ENCODE measurements at regions not wholly inside any gene's neighbourhood (a gene's known extent, or its start where the extent isn't known, plus 50 kb on each side); places are given as distances from the start of the nearest gene placed in this dataset.

DNA sequence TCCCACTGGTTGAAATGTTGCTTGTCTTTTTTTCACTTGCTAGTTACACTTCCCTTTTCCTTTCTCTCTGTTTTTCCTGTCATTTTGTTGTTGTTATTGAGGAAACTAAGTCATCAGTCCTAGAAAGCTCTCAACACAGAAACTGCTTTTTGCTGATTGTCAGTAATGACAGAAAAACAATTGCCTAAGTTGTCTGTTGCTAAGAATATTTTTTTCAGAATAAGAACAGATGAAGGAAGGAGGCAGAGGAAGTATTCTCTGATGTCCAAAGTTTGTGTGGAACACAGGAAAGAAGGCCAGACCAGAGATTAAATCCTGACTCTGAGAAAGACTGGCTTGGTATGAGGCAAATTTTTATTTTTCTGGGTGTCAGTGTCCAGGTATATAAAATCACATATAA is 163.3 kb downstream of the CASP12 start:
- Histone ChIP-seq H3K9me2 (replicated peaks; ENCODE audit: insufficient read depth, low read length) (no peaks in the 10 kb centered on the region), H3F3A (ENCODE audit: insufficient read depth, low read length) (no peaks in the 10 kb centered on the region), H2AFZ (ENCODE audit: low read length) (no peak overlapping the region), H4K20me1 (ENCODE audit: insufficient read depth, low read length) (no peaks in the 10 kb centered on the region), H3K4me2 (ENCODE audit: low read depth, low read length) (no peak overlapping the region), H3K79me2 (ENCODE audit: low read length) (no peaks in the 10 kb centered on the region), H3K9ac (ENCODE audit: low read length) (no peak overlapping the region), H3K4me3 (ENCODE audit: low read length) (no peak overlapping the region), H3K27ac (ENCODE audit: low read length) (no peak overlapping the region), H3K4me1 (ENCODE audit: low read length) (no peaks in the 10 kb centered on the region), H3K27me3 (replicated peaks; ENCODE audit: insufficient read depth, low read length) (no peaks in the 10 kb centered on the region), H3K9me3 (replicated peaks; ENCODE audit: insufficient read depth, low read length) (no peaks in the 10 kb centered on the region), H3K36me3 (replicated peaks; ENCODE audit: insufficient read depth, low read length) (no peaks in the 10 kb centered on the region)
- TF ChIP-seq CTCF (IDR thresholded peaks at IDR 0.05; ENCODE audit: low read length) (no peak), EZH2phosphoT487 (IDR thresholded peaks at IDR 0.05; ENCODE audit: low read length) (no peak), EZH2 (optimal IDR thresholded peaks at IDR 0.05; ENCODE audit: low read depth, low read length) (no peak)
- DNase-seq: no peak

DNA sequence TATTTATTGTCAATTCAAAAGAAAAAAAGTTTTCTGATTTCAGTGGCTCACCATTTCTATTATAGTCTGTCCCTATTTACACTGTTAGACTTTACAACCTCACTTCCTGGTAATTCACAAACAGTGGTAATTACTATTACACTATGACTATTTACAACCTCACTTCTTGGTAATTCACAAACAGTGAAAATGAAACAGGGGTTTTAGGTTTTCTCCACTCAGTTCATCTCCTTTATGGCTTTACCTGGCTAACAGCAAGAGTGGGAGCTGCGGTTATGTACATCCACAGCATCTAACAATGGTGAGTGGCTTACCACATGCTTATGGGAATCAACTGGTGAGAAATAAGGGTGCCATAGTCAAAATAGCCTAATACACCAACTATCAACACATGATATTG is 166.4 kb downstream of the CASP12 start:
- H3K27ac ChIP-seq (ENCODE audit: low read length): no peak overlapping the region
- no peaks in the 10 kb centered on the region for H3K79me2 ChIP-seq (ENCODE audit: low read length)
- no peaks in the 10 kb centered on the region for H3K27me3 ChIP-seq (replicated peaks; ENCODE audit: insufficient read depth, low read length)
- no peak overlapping the region for H3K4me3 ChIP-seq (ENCODE audit: low read length)
- TF ChIP-seq EZH2phosphoT487 (IDR thresholded peaks at IDR 0.05; ENCODE audit: low read length) (no peak), CTCF (IDR thresholded peaks at IDR 0.05; ENCODE audit: low read length) (no peak)
- no peaks in the 10 kb centered on the region for H3K9me3 ChIP-seq (replicated peaks; ENCODE audit: insufficient read depth, low read length)
- no peak overlapping the region for H3K4me2 ChIP-seq (ENCODE audit: low read depth, low read length)
- H2AFZ ChIP-seq (ENCODE audit: low read length): no peak overlapping the region
- H4K20me1 ChIP-seq (ENCODE audit: insufficient read depth, low read length): no peaks in the 10 kb centered on the region
- H3K9me2 ChIP-seq (replicated peaks; ENCODE audit: insufficient read depth, low read length): no peaks in the 10 kb centered on the region
- no peaks in the 10 kb centered on the region for H3F3A ChIP-seq (ENCODE audit: insufficient read depth, low read length)
- no peak overlapping the region for H3K9ac ChIP-seq (ENCODE audit: low read length)
- H3K36me3 ChIP-seq (replicated peaks; ENCODE audit: insufficient read depth, low read length): no peaks in the 10 kb centered on the region
- no peak for DNase-seq
- H3K4me1 ChIP-seq (ENCODE audit: low read length): 0 out of 2 replicates have a peak, but pooled peaks cover 3% of the 10 kb centered on the region

DNA sequence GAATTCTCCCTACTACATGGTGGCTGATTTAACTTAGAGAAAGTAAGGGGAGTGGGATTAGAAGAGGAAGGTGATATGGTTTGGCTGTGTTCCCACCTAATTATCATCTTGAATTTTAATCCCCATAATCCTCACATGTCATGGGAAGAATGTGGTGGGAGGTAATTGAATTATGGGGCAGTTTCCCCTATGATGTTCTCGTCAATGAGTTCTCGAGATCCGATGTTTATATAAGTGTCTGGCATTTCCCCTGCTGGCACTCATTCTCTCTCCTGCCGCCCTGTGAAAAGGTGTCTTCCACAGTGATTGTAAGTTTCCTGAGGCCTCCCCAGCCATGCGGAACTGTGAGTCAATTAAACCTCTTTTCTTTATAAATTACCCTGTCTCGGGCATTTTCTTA is 169.3 kb downstream of the CASP12 start:
- Histone ChIP-seq H3K9me2 (replicated peaks; ENCODE audit: insufficient read depth, low read length) (no peaks in the 10 kb centered on the region), H3K27ac (ENCODE audit: low read length) (no peak overlapping the region), H3K27me3 (replicated peaks; ENCODE audit: insufficient read depth, low read length) (no peaks in the 10 kb centered on the region), H3F3A (ENCODE audit: insufficient read depth, low read length) (no peaks in the 10 kb centered on the region), H3K36me3 (replicated peaks; ENCODE audit: insufficient read depth, low read length) (no peaks in the 10 kb centered on the region), H3K4me2 (ENCODE audit: low read depth, low read length) (no peak overlapping the region), H3K9ac (ENCODE audit: low read length) (no peak overlapping the region), H3K4me3 (ENCODE audit: low read length) (no peak overlapping the region), H3K4me1 (ENCODE audit: low read length) (0 out of 2 replicates have a peak, but pooled peaks cover 3% of the 10 kb centered on the region), H3K9me3 (replicated peaks; ENCODE audit: insufficient read depth, low read length) (no peaks in the 10 kb centered on the region), H3K79me2 (ENCODE audit: low read length) (no peaks in the 10 kb centered on the region), H2AFZ (ENCODE audit: low read length) (no peak overlapping the region), H4K20me1 (ENCODE audit: insufficient read depth, low read length) (no peaks in the 10 kb centered on the region)
- DNase-seq: no peak
- TF ChIP-seq CTCF (IDR thresholded peaks at IDR 0.05; ENCODE audit: low read length) (no peak), EZH2phosphoT487 (IDR thresholded peaks at IDR 0.05; ENCODE audit: low read length) (no peak), EZH2 (optimal IDR thresholded peaks at IDR 0.05; ENCODE audit: low read depth, low read length) (no peak)
